ENCODE measurements at regions not wholly inside any gene's neighbourhood (a gene's known extent, or its start where the extent isn't known, plus 50 kb on each side); places are given as distances from the start of the nearest gene placed in this dataset.
"Not testable (repeated sequence)": the region's sequence is repeated elsewhere in the genome, so short reads cannot be mapped to it uniquely, and the experiment has no call there.

- DNase-seq = no peak
Observed at GRCh38 chr11:112310848-112311247, 50.2 kb upstream of the PLET1 start.

GRCh38 chr11:112315057-112315720 is 54.5 kb upstream of the PLET1 start:
- DNase-seq = no peak

GRCh38 chr11:112315861-112316739 is 55.4 kb upstream of the PLET1 start:
- DNase-seq = no peak

- DNase-seq = no peak
Observed at GRCh38 chr11:112316971-112317370, 56.3 kb upstream of the PLET1 start.

GRCh38 chr11:112318184-112318591 is 57.5 kb upstream of the PLET1 start:
- no peak for DNase-seq

- DNase-seq = no peak
Observed at GRCh38 chr11:112318661-112319060, 58.0 kb upstream of the PLET1 start.

- no peak for DNase-seq
Observed at GRCh38 chr11:112320668-112321067, 60.0 kb upstream of the PLET1 start.

GRCh38 chr11:112321501-112322172 is 61.0 kb upstream of the PLET1 start:
- no peak for DNase-seq

- DNase-seq = no peak
Observed at GRCh38 chr11:112322173-112322790, 61.6 kb upstream of the PLET1 start.

- no peak for DNase-seq
Observed at GRCh38 chr11:112334381-112334780, 73.7 kb upstream of the PLET1 start.

GRCh38 chr11:112336356-112336886 is 75.8 kb upstream of the PLET1 start:
- DNase-seq = no peak

- no peak for DNase-seq
Observed at GRCh38 chr11:112339566-112339965, 78.9 kb upstream of the PLET1 start.

- no peak for DNase-seq
Observed at GRCh38 chr11:112343368-112344039, 82.8 kb upstream of the PLET1 start.

- no peak for DNase-seq
Observed at GRCh38 chr11:112344040-112344413, 83.4 kb upstream of the PLET1 start.

GRCh38 chr11:112345166-112345565 is 84.5 kb upstream of the PLET1 start:
- DNase-seq = no peak

GRCh38 chr11:112345706-112346105 is 85.0 kb upstream of the PLET1 start:
- DNase-seq = no peak

- DNase-seq = no peak
Observed at GRCh38 chr11:112346586-112346985, 85.9 kb upstream of the PLET1 start.

GRCh38 chr11:112348480-112349029 is 87.9 kb upstream of the PLET1 start:
- DNase-seq = no peak

- not testable (repeated sequence) for DNase-seq
Observed at GRCh38 chr11:112351423-112351822, 90.8 kb upstream of the PLET1 start.

GRCh38 chr11:112352907-112353306 is 92.2 kb upstream of the PLET1 start:
- DNase-seq = no peak

- DNase-seq = no peak
Observed at GRCh38 chr11:112354364-112354763, 93.7 kb upstream of the PLET1 start.

GRCh38 chr11:112355726-112356125 is 95.1 kb upstream of the PLET1 start:
- DNase-seq = no peak

Measured in stimulated activated CD4-positive, alpha-beta T cell treated with anti-CD3 and anti-CD28 coated beads, Interleukin-4, amount 100 ng/mL, for 1 hour (primary cell).